Vagina (tissue), 2 donors: ENCODE measurements at regions not wholly inside any gene's neighbourhood (a gene's known extent, or its start where the extent isn't known, plus 50 kb on each side); places are given as distances from the start of the nearest gene placed in this dataset.
"Not testable (repeated sequence)": the region's sequence is repeated elsewhere in the genome, so short reads cannot be mapped to it uniquely, and the experiment has no call there.

Experiments used
- DNase-seq, 2 donors: peaks; one replicate each; pipeline ENCODE4 v3.0.0-alpha.2; 2017; ENCODE audit errors: extremely low spot score in 2 of 2
- H3K27ac ChIP-seq: fragments of 200-600 bp; sonication (generic); one replicate; pipeline ENCODE4 v1.5.1; 2019
- H3K27me3 ChIP-seq: fragments of 200-600 bp; sonication (generic); one replicate; pipeline ENCODE4 v1.5.1; 2019
- H3K36me3 ChIP-seq, 2 donors: fragments of 200-600 bp; sonication (generic); one replicate each; pipeline ENCODE4 v1.5.1; 2017 to 2019
- H3K4me1 ChIP-seq: fragments of 200-600 bp; sonication (generic); one replicate; pipeline ENCODE4 v1.5.1; 2019
- H3K4me3 ChIP-seq, 2 donors: fragments of 200-600 bp; sonication (generic); 1 replicate in 1 of 2; 2 replicates in 1 of 2; pipeline ENCODE4 v1.5.1; 2016 to 2019
- H3K9me3 ChIP-seq: fragments of 200-600 bp; sonication (generic); one replicate; pipeline ENCODE4 v1.5.1; 2019
- CTCF ChIP-seq, 3 experiments: fragments of 450-650 bp in 2 of 3; fragments of 200-600 bp in 1 of 3; sonication (generic) in 1 of 3; IDR thresholded peaks; one replicate each; pipeline ENCODE4 v1.5.1; 2017 to 2019; ENCODE audit warnings: antibody characterized with exemption in 3 of 3, mild to moderate bottlenecking in 2 of 3, moderate library complexity in 2 of 3
- POLR2A ChIP-seq, 2 donors: fragments of 450-650 bp; IDR thresholded peaks; one replicate each; pipeline ENCODE4 v1.6.1; 2017; ENCODE audit warnings: antibody characterized with exemption in 2 of 2, mild to moderate bottlenecking in 2 of 2, moderate library complexity in 2 of 2
- POLR2AphosphoS5 ChIP-seq, 2 donors: sonication (generic); formaldehyde crosslinking; IDR thresholded peaks; one replicate each; pipeline ENCODE4 v1.9.0; 2017; ENCODE audit warnings: antibody characterized with exemption in 2 of 2, mild to moderate bottlenecking in 2 of 2, low read depth in 1 of 2; ENCODE audit not compliant: insufficient read depth in 1 of 2
- intact Hi-C: fragments of 100-400 bp; cut with DNase I; formaldehyde crosslinking; loops from one replicate; pipeline ENCODE4 v1.15.1; 2023

- Histone ChIP-seq H3K27me3 (no peaks in the 10 kb centered on the region), H3K4me3 (no peak overlapping the region), H3K27ac (no peak overlapping the region), H3K36me3 (no peaks in the 10 kb centered on the region), H3K9me3 (no peaks in the 10 kb centered on the region), H3K4me1 (no peaks in the 10 kb centered on the region)
- intact Hi-C loops, result no loop called here
- no peak for DNase-seq
- TF ChIP-seq CTCF (IDR thresholded peaks at IDR 0.05) (no peak), POLR2A (IDR thresholded peaks at IDR 0.05) (no peak), POLR2AphosphoS5 (IDR thresholded peaks at IDR 0.05; ENCODE audit: insufficient read depth in 1 of 2, low read depth in 1 of 2) (no peak)
These were observed 248.7 kb downstream of the KLF5 start for GRCh38 chr13:73307481-73307880.

- H3K9me3 ChIP-seq, result no peaks in the 10 kb centered on the region
- H3K36me3 ChIP-seq, result no peaks in the 10 kb centered on the region
- no peak overlapping the region for H3K4me3 ChIP-seq
- no peaks in the 10 kb centered on the region for H3K27me3 ChIP-seq
- TF ChIP-seq POLR2AphosphoS5 (IDR thresholded peaks at IDR 0.05; ENCODE audit: insufficient read depth in 1 of 2, low read depth in 1 of 2) (no peak), POLR2A (IDR thresholded peaks at IDR 0.05) (no peak), CTCF (IDR thresholded peaks at IDR 0.05) (no peak)
- H3K4me1 ChIP-seq, result no peaks in the 10 kb centered on the region
- intact Hi-C loops, result no loop called here
- H3K27ac ChIP-seq, result no peak overlapping the region
- DNase-seq, result no peak
These were observed 247.9 kb downstream of the KLF5 start for GRCh38 chr13:73306688-73307087.

GRCh38 chr13:73304442-73304841 lies 245.6 kb downstream of the KLF5 start:
- H3K27ac ChIP-seq, result no peak overlapping the region
- no peaks in the 10 kb centered on the region for H3K27me3 ChIP-seq
- intact Hi-C loops, result no loop called here
- no peak overlapping the region for H3K4me3 ChIP-seq
- no peaks in the 10 kb centered on the region for H3K9me3 ChIP-seq
- no peak for TF ChIP-seq POLR2AphosphoS5 (IDR thresholded peaks at IDR 0.05; ENCODE audit: insufficient read depth in 1 of 2, low read depth in 1 of 2)
- no peak for TF ChIP-seq POLR2A (IDR thresholded peaks at IDR 0.05)
- no peak for TF ChIP-seq CTCF (IDR thresholded peaks at IDR 0.05)
- DNase-seq, result no peak
- H3K4me1 ChIP-seq, result no peaks in the 10 kb centered on the region
- no peaks in the 10 kb centered on the region for H3K36me3 ChIP-seq

GRCh38 chr13:73303851-73304250 lies 245.0 kb downstream of the KLF5 start:
- no peaks in the 10 kb centered on the region for H3K27me3 ChIP-seq
- H3K36me3 ChIP-seq, result no peaks in the 10 kb centered on the region
- no peak overlapping the region for H3K27ac ChIP-seq
- no peaks in the 10 kb centered on the region for H3K9me3 ChIP-seq
- intact Hi-C loops, result no loop called here
- H3K4me1 ChIP-seq, result no peaks in the 10 kb centered on the region
- no peak for DNase-seq
- no peak overlapping the region for H3K4me3 ChIP-seq
- TF ChIP-seq CTCF (IDR thresholded peaks at IDR 0.05) (no peak), POLR2AphosphoS5 (IDR thresholded peaks at IDR 0.05; ENCODE audit: insufficient read depth in 1 of 2, low read depth in 1 of 2) (no peak), POLR2A (IDR thresholded peaks at IDR 0.05) (no peak)

GRCh38 chr13:73301622-73302021 lies 242.8 kb downstream of the KLF5 start:
- DNase-seq, intact Hi-C loops, H3K27me3 ChIP-seq, H3K4me1 ChIP-seq, H3K4me3 ChIP-seq, H3K9me3 ChIP-seq, H3K27ac ChIP-seq, H3K36me3 ChIP-seq: not testable (repeated sequence)
